Erythroblast (primary cell): ENCODE measurements at regions not wholly inside any gene's neighbourhood (a gene's known extent, or its start where the extent isn't known, plus 50 kb on each side); places are given as distances from the start of the nearest gene placed in this dataset.

Source experiments
- GATA1 ChIP-seq: IDR thresholded peaks from 2 replicates; pipeline ENCODE4 v1.6.1; 2011; ENCODE audit warnings: low read depth, mild to moderate bottlenecking, control low read depth, low read length, moderate library complexity
- POLR2A ChIP-seq: IDR thresholded peaks from 2 replicates; pipeline ENCODE4 v1.6.1; 2011; ENCODE audit warnings: mild to moderate bottlenecking, low read length

GRCh38 chr10:33026422-33026821, 68.4 kb upstream of the ITGB1 start:
- TF ChIP-seq POLR2A = no peak
- TF ChIP-seq GATA1 = no peak
